NCI-H748 (cell line): ENCODE measurements at regions not wholly inside any gene's neighbourhood (a gene's known extent, or its start where the extent isn't known, plus 50 kb on each side); places are given as distances from the start of the nearest gene placed in this dataset.
A peak's percentile ranks its signal among the peaks of the same experiment; 100 is the strongest.

Experiments
- DNase-seq: peaks from one replicate; lab custom pipeline; 2025; ENCODE audit not compliant: unreplicated experiment; lab: John Stamatoyannopoulos, UW

GRCh38 chr13:111472559-111473460 lies 152.4 kb downstream of the TEX29 start:
- DNase-seq = no peak

- DNase-seq = peak; percentile 86
Measured at GRCh38 chr13:111474136-111475002, 153.9 kb downstream of the TEX29 start.

- DNase-seq = no peak
Measured at GRCh38 chr13:111475488-111475887, 155.0 kb downstream of the TEX29 start.

GRCh38 chr13:111476197-111476596 lies 155.8 kb downstream of the TEX29 start:
- no peak for DNase-seq

- DNase-seq = no peak
Measured at GRCh38 chr13:111479412-111479811, 159.0 kb downstream of the TEX29 start.

- peak; percentile 45 for DNase-seq
Measured at GRCh38 chr13:111480503-111480902, 160.1 kb downstream of the TEX29 start.

GRCh38 chr13:111480976-111481375 lies 160.5 kb downstream of the TEX29 start:
- peak; percentile 99 for DNase-seq

- no peak for DNase-seq
Measured at GRCh38 chr13:111482126-111482525, 161.7 kb downstream of the TEX29 start.

- DNase-seq = no peak
Measured at GRCh38 chr13:111482806-111483620, 162.6 kb downstream of the TEX29 start.

GRCh38 chr13:111483621-111483987 lies 163.2 kb downstream of the TEX29 start:
- DNase-seq = no peak

GRCh38 chr13:111484141-111484925 lies 163.9 kb downstream of the TEX29 start:
- peak; percentile 44 for DNase-seq

- DNase-seq = no peak
Measured at GRCh38 chr13:111484959-111485358, 164.5 kb downstream of the TEX29 start.

GRCh38 chr13:111485491-111486250 lies 165.2 kb downstream of the TEX29 start:
- DNase-seq = no peak

- no peak for DNase-seq
Measured at GRCh38 chr13:111486331-111486730, 165.9 kb downstream of the TEX29 start.

GRCh38 chr13:111486801-111487200 lies 166.4 kb downstream of the TEX29 start:
- no peak for DNase-seq

- no peak for DNase-seq
Measured at GRCh38 chr13:111488486-111489132, 168.2 kb downstream of the TEX29 start.

- no peak for DNase-seq
Measured at GRCh38 chr13:111489301-111489700, 168.9 kb downstream of the TEX29 start.

GRCh38 chr13:111490611-111491010 lies 170.2 kb downstream of the TEX29 start:
- DNase-seq = no peak

GRCh38 chr13:111491021-111491420 lies 170.6 kb downstream of the TEX29 start:
- no peak for DNase-seq
